Esophagus muscularis mucosa (tissue), 4 donors: ENCODE measurements at regions not wholly inside any gene's neighbourhood (a gene's known extent, or its start where the extent isn't known, plus 50 kb on each side); places are given as distances from the start of the nearest gene placed in this dataset.

Source experiments
- CTCF ChIP-seq, 3 experiments: fragments of 200-600 bp in 2 of 3; fragments of 450-650 bp in 1 of 3; sonication (generic) in 2 of 3; IDR thresholded peaks; one replicate each; pipeline ENCODE4 v1.5.1; 2017 to 2019; ENCODE audit warnings: antibody characterized with exemption in 3 of 3, mild to moderate bottlenecking in 2 of 3, moderate library complexity in 1 of 3
- EP300 ChIP-seq: sonication (generic); formaldehyde crosslinking; IDR thresholded peaks from one replicate; pipeline ENCODE4 v1.6.1; 2017; ENCODE audit warnings: antibody characterized with exemption
- POLR2A ChIP-seq: fragments of 450-650 bp; IDR thresholded peaks from one replicate; pipeline ENCODE4 v1.6.1; 2017; ENCODE audit warnings: antibody characterized with exemption, moderate library complexity, mild to moderate bottlenecking, low read depth
- POLR2AphosphoS5 ChIP-seq, 2 donors: sonication (generic); formaldehyde crosslinking; IDR thresholded peaks; one replicate each; pipeline ENCODE4 v1.6.1; 2017; ENCODE audit warnings: antibody characterized with exemption in 2 of 2

- TF ChIP-seq POLR2A, result no peak
- no peak for TF ChIP-seq POLR2AphosphoS5 (IDR thresholded peaks at IDR 0.05)
- no peak for TF ChIP-seq CTCF (IDR thresholded peaks at IDR 0.05)
- TF ChIP-seq EP300, result no peak
These were observed 354.2 kb upstream of the GALNT5 start for GRCh38 chr2:156903335-156903734.
